DOHH2 (cell line): ENCODE measurements at regions not wholly inside any gene's neighbourhood (a gene's known extent, or its start where the extent isn't known, plus 50 kb on each side); places are given as distances from the start of the nearest gene placed in this dataset.

ENCODE experiments used
- EZH2phosphoT487 ChIP-seq: fragments of 200-600 bp; sonication (generic); IDR thresholded peaks from 2 replicates; pipeline ENCODE4 v1.6.1; 2017; ENCODE audit warnings: borderline replicate concordance, mild to moderate bottlenecking, antibody characterized with exemption, low read length, moderate library complexity, mixed read lengths
- TF ChIP-seq, protein P1 (sequence below): fragments of 200-600 bp; sonication (generic); IDR thresholded peaks from one replicate; pipeline ENCODE4 v1.5.1; 2014; ENCODE audit warnings: antibody characterized with exemption, mild to moderate bottlenecking, low read depth, low read length; ENCODE audit not compliant: poor library complexity, severe bottlenecking

DNA sequence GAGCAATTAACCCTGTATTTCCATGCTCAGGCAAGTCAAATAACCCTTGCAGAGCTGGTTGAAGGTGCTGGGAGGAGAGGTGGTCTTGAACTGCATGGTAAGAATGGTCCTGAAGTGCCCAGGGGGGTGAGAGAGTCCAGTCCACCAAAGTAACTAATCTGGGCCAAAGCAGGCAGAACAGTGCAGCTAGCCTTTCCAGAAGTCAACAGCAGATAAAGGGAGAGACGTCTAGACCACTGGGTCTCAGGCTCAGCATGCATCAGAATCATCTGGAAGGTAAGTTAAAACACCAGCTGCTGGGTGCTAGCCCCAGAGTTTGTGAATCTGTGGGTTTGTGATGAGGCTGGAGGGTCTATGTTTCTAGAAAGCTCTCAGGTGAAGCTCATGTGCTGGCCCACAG is 232.3 kb upstream of the ECI2 start:
- TF ChIP-seq, protein P1, sequence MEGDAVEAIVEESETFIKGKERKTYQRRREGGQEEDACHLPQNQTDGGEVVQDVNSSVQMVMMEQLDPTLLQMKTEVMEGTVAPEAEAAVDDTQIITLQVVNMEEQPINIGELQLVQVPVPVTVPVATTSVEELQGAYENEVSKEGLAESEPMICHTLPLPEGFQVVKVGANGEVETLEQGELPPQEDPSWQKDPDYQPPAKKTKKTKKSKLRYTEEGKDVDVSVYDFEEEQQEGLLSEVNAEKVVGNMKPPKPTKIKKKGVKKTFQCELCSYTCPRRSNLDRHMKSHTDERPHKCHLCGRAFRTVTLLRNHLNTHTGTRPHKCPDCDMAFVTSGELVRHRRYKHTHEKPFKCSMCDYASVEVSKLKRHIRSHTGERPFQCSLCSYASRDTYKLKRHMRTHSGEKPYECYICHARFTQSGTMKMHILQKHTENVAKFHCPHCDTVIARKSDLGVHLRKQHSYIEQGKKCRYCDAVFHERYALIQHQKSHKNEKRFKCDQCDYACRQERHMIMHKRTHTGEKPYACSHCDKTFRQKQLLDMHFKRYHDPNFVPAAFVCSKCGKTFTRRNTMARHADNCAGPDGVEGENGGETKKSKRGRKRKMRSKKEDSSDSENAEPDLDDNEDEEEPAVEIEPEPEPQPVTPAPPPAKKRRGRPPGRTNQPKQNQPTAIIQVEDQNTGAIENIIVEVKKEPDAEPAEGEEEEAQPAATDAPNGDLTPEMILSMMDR = no peak
- TF ChIP-seq EZH2phosphoT487 = no peak
